Lower leg skin (tissue), 4 donors: ENCODE measurements at regions not wholly inside any gene's neighbourhood (a gene's known extent, or its start where the extent isn't known, plus 50 kb on each side); places are given as distances from the start of the nearest gene placed in this dataset.

Experiments
- DNase-seq, 2 donors: peaks; one replicate each; pipeline ENCODE4 v3.0.0-alpha.2; 2019; ENCODE audit warnings: low spot score in 2 of 2
- H3K4me3 ChIP-seq: fragments of 200-600 bp; sonication (generic); 2 replicates; pipeline ENCODE4 v1.5.1; 2017; ENCODE audit warnings: mild to moderate bottlenecking, low read depth; ENCODE audit not compliant: poor library complexity, severe bottlenecking
- CTCF ChIP-seq, 3 donors: fragments of 450-650 bp; IDR thresholded peaks; one replicate each; pipeline ENCODE4 v1.5.1; 2016; ENCODE audit warnings: antibody characterized with exemption in 3 of 3, mild to moderate bottlenecking in 3 of 3, moderate library complexity in 2 of 3
- POLR2A ChIP-seq, 2 donors: fragments of 450-650 bp; IDR thresholded peaks; one replicate each; pipeline ENCODE4 v1.6.1; 2016 to 2017; ENCODE audit warnings: antibody characterized with exemption in 2 of 2, mild to moderate bottlenecking in 1 of 2, moderate library complexity in 1 of 2
- WGBS, 2 donors: methylation state at CpG; one replicate each; pipeline ENCODE4 v1.1.5; 2018; 5-methylcytosine and 5-hydroxymethylcytosine counted together
- intact Hi-C: fragments of 100-400 bp; cut with DNase I; formaldehyde crosslinking; loops from one replicate; pipeline ENCODE4 v1.15.0; 2023; ENCODE audit warnings: low total_unique reads

DNA sequence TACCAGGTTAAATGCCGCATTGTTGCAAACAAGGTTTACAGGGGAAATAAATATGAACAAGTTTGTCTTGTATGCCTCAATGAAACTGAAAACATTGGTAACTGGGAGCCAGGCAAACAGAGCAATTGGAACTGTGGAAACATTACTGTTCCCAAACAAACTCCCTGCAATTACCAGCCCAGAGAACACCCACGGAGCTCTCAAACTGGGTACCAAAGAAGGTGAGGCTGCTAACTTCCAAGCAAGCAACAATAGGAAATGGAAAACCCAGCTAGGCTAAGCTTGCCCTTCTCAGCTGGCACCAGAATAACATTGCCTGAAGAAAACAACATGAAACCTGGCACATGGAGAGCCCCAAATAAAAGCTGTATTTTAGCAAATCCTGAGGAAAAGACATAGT, 218.9 kb upstream of the THRB start:
- H3K4me3 ChIP-seq: no peak overlapping the region
- no peak for DNase-seq
- TF ChIP-seq POLR2A (IDR thresholded peaks at IDR 0.05): no peak
- intact Hi-C loops: no loop called here
- WGBS, 2 donors: 43 to 67% methylated on average over 2 of the region's 2 CpGs

DNA sequence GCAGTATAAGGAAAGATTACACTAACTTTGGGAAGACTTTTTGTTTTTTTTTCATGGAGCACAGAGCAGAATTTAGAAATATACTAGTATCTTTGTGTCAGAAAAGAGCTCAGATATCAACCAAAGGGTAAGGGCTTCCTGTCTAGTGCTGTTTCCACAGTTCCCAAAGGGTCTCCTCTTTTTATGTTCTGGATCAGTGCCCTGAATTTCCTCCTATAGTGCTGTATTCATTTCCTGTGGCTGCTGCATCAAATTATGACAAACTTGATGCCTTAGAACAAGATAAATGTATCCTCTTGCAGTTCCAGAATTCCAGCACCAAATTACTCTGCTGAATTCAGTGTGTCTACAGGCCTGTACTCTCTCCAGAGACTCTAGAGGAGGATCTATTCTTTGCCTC, 219.8 kb upstream of the THRB start:
- TF ChIP-seq POLR2A (IDR thresholded peaks at IDR 0.05) (no peak), CTCF (IDR thresholded peaks at IDR 0.05) (no peak)
- no peak overlapping the region for H3K4me3 ChIP-seq
- DNase-seq: no peak
- intact Hi-C loops: no loop called here

DNA sequence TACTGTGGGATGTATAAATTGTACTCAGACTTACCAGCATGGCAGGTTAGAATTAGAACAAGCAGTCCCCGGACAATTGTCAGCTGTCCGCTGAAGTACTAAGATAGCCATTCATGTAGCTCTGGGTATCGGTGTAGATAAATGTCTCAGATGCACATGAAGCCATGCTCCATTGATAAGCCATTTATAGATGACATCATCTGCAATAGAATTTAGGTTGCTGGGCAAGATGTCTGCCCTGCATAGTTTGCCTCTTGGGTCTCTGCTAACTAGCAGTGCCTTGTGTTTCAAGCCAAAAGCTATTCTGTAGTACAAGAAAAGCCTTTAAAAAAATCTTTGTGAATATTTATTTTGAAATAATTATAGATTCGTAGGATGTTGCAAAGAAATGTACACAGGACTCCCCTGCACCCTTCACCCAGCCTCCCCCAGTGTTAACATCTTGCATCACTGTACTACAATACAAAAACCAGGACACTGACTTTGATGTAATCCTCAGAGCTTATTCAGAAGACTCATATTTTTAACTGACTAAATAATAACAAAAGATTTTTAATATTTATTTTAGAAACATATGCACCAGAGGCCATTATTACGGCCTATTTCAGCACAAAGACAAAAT, 220.6 kb upstream of the THRB start:
- DNase-seq: no peak
- 68 to 88% methylated on average over 5 of the region's 5 CpGs for WGBS, 2 donors
- no peak overlapping the region for H3K4me3 ChIP-seq
- TF ChIP-seq POLR2A (IDR thresholded peaks at IDR 0.05) (no peak), CTCF (IDR thresholded peaks at IDR 0.05) (no peak)
- intact Hi-C loops: no loop called here

DNA sequence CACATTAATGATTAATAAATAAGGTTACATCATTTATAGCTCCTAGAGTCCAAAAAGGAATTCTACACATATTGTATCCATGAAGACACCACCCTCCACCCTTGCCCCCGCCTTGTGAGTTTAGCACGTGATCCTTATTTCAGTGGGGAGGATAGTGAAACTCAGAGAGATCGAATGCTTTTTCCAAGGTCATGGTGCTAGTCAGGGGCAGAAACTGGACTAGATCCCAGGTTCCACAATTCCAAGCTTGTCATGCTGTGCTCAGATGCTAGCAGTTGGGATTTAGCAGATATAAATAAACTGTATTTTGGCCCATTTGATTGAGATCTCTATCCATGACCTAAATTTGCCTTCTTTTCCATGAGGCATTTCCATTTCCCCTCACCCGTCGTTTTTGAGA, 227.4 kb upstream of the THRB start:
- no peak for TF ChIP-seq CTCF (IDR thresholded peaks at IDR 0.05)
- no peak for TF ChIP-seq POLR2A (IDR thresholded peaks at IDR 0.05)
- DNase-seq: no peak
- WGBS, 2 donors: 64 to 74% methylated on average over 5 of the region's 5 CpGs
- intact Hi-C loops: no loop called here
- H3K4me3 ChIP-seq: no peak overlapping the region

DNA sequence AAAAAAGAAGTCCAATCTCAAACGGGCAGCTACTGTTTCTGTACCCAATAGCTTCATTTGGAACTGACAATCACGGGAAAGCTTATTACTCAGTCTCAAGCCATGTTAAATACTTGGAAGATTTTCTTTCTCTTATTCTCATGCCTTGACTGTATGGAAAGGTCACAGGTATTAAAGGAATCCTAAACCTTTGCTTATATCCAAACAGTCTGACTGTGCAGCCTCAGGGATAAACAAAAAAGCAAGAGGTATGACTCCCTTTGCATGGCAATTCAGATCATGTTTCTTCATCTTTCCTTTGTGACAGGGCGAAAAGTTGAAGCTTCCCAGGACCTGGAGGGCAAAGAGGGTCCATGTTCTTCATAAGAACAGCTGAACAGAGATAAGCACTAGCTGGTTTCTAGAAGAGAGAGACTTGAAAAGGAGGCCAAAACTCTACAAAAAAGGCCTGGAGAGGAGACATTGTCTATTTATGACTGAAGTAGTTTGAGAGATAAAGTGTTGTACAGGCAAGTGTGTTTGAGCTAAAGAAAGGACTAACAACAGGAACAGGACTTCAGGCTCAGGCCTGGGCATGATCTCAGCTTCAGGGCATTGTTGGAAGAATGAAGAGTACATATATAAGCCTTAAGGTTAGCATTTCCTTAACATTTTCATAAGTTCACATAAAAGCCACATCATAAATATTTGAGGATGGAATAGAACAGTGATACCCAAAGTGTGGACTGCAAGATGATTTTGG, 231.0 kb upstream of the THRB start:
- TF ChIP-seq CTCF (IDR thresholded peaks at IDR 0.05): no peak
- TF ChIP-seq POLR2A (IDR thresholded peaks at IDR 0.05): no peak
- 51 to 53% methylated on average over 3 of the region's 3 CpGs for WGBS, 2 donors
- intact Hi-C loops: no loop called here
- no peak overlapping the region for H3K4me3 ChIP-seq
- no peak for DNase-seq

- DNase-seq: no peak
- 95 to 98% methylated on average over 2 of the region's 2 CpGs for WGBS, 2 donors
- no peak for TF ChIP-seq POLR2A (IDR thresholded peaks at IDR 0.05)
- no peak for TF ChIP-seq CTCF (IDR thresholded peaks at IDR 0.05)
- intact Hi-C loops: no loop called here
- no peak overlapping the region for H3K4me3 ChIP-seq
These were observed 231.8 kb upstream of the THRB start for GRCh38 chr3:24726423-24726822.
